Upper lobe of right lung (tissue), 1 donor: ENCODE measurements at regions not wholly inside any gene's neighbourhood (a gene's known extent, or its start where the extent isn't known, plus 50 kb on each side); places are given as distances from the start of the nearest gene placed in this dataset.

ENCODE experiments used
- ATAC-seq: fragments of 200-7000 bp; cut with Tn5 transposase; one replicate; pipeline ENCODE4 v1.9.1; 2020; ENCODE audit warnings: mild to moderate bottlenecking, moderate library complexity
- DNase-seq: peaks from one replicate; pipeline ENCODE4 v3.0.0-alpha.2; 2020
- H3K27ac ChIP-seq: fragments of 200-600 bp; one replicate; pipeline ENCODE4 v1.8.0; 2022
- H3K27me3 ChIP-seq: fragments of 200-600 bp; one replicate; pipeline ENCODE4 v1.8.0; 2022; ENCODE audit warnings: mild to moderate bottlenecking
- H3K36me3 ChIP-seq: fragments of 200-600 bp; one replicate; pipeline ENCODE4 v1.8.0; 2022
- H3K4me1 ChIP-seq: fragments of 200-600 bp; one replicate; pipeline ENCODE4 v1.8.0; 2022
- H3K4me3 ChIP-seq: fragments of 200-600 bp; one replicate; pipeline ENCODE4 v1.8.0; 2022; ENCODE audit warnings: mild to moderate bottlenecking
- H3K9me3 ChIP-seq: fragments of 200-600 bp; one replicate; pipeline ENCODE4 v1.8.0; 2022
- intact Hi-C: fragments of 100-400 bp; cut with DNase I; formaldehyde crosslinking; loops from one replicate; pipeline ENCODE4 v1.11.0; 2022
- TF ChIP-seq, protein P1 (sequence below): fragments of 200-600 bp; IDR thresholded peaks from one replicate; pipeline ENCODE4 v1.8.0; 2022; ENCODE audit warnings: antibody characterized with exemption
- donor health status: DM: no; HTN: yes; CAD: no; lungs with severe emphysema.

- Histone ChIP-seq H3K36me3 (no peaks in the 10 kb centered on the region), H3K4me3 (no peak overlapping the region), H3K4me1 (no peaks in the 10 kb centered on the region), H3K27me3 (no peaks in the 10 kb centered on the region), H3K27ac (no peak overlapping the region), H3K9me3 (no peaks in the 10 kb centered on the region)
- intact Hi-C loops = no loop called here
- DNase-seq (no peak), ATAC-seq (no peak)
- TF ChIP-seq, protein P1, sequence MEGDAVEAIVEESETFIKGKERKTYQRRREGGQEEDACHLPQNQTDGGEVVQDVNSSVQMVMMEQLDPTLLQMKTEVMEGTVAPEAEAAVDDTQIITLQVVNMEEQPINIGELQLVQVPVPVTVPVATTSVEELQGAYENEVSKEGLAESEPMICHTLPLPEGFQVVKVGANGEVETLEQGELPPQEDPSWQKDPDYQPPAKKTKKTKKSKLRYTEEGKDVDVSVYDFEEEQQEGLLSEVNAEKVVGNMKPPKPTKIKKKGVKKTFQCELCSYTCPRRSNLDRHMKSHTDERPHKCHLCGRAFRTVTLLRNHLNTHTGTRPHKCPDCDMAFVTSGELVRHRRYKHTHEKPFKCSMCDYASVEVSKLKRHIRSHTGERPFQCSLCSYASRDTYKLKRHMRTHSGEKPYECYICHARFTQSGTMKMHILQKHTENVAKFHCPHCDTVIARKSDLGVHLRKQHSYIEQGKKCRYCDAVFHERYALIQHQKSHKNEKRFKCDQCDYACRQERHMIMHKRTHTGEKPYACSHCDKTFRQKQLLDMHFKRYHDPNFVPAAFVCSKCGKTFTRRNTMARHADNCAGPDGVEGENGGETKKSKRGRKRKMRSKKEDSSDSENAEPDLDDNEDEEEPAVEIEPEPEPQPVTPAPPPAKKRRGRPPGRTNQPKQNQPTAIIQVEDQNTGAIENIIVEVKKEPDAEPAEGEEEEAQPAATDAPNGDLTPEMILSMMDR = no peak
Observed at GRCh38 chr18:42559069-42559690, 556.3 kb downstream of the RIT2 start.

DNA sequence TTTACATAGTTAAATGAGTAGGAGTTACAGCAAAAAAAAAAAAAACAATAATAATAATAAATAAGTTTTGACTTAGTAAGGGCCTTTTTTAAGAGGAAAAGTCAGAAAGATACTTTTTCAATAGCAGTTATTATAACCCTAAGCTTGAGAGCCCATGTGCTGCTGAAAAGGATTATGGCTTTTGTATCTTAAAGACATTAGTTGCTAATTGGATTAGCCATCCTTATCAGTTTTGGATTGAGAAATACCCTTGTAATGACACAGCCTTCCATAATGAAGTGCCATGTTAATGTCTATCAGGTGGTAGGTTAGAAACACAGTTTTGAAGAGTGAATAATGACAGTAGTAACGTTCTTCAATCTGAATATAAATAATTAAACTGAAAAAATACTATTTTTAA lies 554.0 kb downstream of the RIT2 start:
- H3K27ac ChIP-seq = no peak overlapping the region
- no peaks in the 10 kb centered on the region for H3K4me1 ChIP-seq
- intact Hi-C loops = no loop called here
- H3K36me3 ChIP-seq = no peaks in the 10 kb centered on the region
- TF ChIP-seq, protein P1 = no peak
- DNase-seq = no peak
- no peak overlapping the region for H3K4me3 ChIP-seq
- H3K27me3 ChIP-seq = no peaks in the 10 kb centered on the region
- no peak for ATAC-seq
- no peaks in the 10 kb centered on the region for H3K9me3 ChIP-seq

DNA sequence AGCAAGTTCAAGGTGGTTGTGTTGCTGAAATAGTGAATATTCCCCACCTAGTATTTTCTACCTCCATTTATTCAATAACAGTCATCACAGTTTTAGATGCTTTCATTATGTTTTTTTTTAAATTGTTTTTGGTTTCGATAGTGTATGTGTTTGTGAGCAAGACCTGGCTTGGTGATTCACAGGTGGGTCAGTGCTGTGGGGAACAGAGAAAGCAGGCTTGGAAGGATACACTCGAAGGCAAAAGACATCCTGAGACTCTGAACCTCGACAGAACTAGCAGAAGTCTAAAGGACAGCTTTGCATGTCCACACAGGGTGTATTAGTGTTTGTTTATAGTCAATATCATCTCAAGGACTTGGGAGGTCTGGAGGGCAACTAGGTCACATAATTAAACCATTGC lies 551.5 kb downstream of the RIT2 start:
- no peak overlapping the region for H3K27ac ChIP-seq
- DNase-seq = no peak
- no peaks in the 10 kb centered on the region for H3K36me3 ChIP-seq
- no peaks in the 10 kb centered on the region for H3K4me1 ChIP-seq
- H3K27me3 ChIP-seq = no peaks in the 10 kb centered on the region
- no peak for ATAC-seq
- TF ChIP-seq, protein P1 = no peak
- intact Hi-C loops = no loop called here
- H3K9me3 ChIP-seq = no peaks in the 10 kb centered on the region
- H3K4me3 ChIP-seq = no peak overlapping the region

DNA sequence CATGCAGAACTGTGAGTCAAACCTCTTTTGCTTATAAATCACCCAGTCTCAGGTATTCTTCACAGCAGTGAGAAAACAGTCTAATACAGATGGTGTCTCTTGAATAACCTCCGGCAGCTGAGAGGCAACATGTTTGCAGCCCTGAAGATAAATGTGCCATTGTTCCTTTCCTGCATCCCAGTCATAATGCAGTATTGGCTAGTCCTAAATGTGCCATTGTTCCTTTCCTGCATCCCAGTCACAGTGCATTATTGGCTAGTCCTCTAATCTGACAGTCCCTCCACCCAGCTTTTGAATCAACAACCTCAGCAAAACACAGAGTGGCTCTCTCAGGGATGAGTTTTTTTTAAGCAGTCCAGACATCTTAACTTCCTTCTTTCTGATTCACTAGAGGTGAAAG lies 550.7 kb downstream of the RIT2 start:
- intact Hi-C loops = no loop called here
- no peak overlapping the region for H3K27ac ChIP-seq
- ATAC-seq = no peak
- no peaks in the 10 kb centered on the region for H3K4me1 ChIP-seq
- DNase-seq = no peak
- no peaks in the 10 kb centered on the region for H3K27me3 ChIP-seq
- TF ChIP-seq, protein P1 = no peak
- H3K9me3 ChIP-seq = no peaks in the 10 kb centered on the region
- H3K36me3 ChIP-seq = no peaks in the 10 kb centered on the region
- H3K4me3 ChIP-seq = no peak overlapping the region

DNA sequence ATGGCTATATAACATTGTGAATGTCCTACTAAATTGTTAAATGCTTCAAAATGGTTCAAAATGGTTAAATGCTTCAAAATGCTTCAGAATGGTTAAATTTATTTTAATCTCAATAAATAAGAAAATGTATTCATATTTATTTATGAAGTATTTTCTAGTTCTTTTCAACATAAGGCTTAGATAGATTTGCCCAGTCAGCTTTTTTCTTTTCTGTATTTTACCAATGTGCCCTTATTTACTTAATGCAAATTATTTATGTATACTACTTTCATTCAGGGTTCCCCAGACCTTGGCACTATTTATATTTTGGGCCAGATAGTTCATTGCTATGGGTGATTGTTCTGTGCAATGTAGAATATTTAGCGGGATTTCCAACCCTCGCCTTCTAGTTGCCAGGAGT lies 546.7 kb downstream of the RIT2 start:
- no peaks in the 10 kb centered on the region for H3K36me3 ChIP-seq
- no peak for ATAC-seq
- H3K27me3 ChIP-seq = no peaks in the 10 kb centered on the region
- H3K9me3 ChIP-seq = no peaks in the 10 kb centered on the region
- intact Hi-C loops = no loop called here
- DNase-seq = no peak
- no peaks in the 10 kb centered on the region for H3K4me1 ChIP-seq
- no peak overlapping the region for H3K4me3 ChIP-seq
- TF ChIP-seq, protein P1 = no peak
- H3K27ac ChIP-seq = no peak overlapping the region

DNA sequence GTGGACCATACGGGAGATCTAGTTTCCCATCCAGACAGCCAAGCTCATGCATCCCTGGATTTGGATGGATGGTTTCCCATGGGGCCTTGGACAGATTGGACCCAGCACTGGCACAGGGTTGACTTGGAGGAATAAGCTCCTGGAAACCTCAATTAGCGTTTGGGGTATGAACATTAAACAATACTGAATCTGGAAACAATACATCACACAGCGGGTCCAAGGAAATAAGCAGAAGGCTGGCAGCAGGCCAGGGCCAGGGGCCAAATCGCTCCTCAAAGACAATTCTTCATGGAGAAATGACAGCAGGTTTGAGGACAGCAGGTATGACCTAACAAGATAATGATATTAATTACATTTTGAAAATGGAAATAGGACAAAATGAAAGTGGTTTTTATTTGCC lies 540.6 kb downstream of the RIT2 start:
- intact Hi-C loops = no loop called here
- TF ChIP-seq, protein P1 = no peak
- Histone ChIP-seq H3K27me3 (no peaks in the 10 kb centered on the region), H3K9me3 (no peaks in the 10 kb centered on the region), H3K27ac (no peak overlapping the region), H3K4me1 (no peaks in the 10 kb centered on the region), H3K36me3 (no peaks in the 10 kb centered on the region), H3K4me3 (no peak overlapping the region)
- DNase-seq (no peak), ATAC-seq (no peak)
